Coronary artery (tissue), 2 donors: ENCODE measurements at regions not wholly inside any gene's neighbourhood (a gene's known extent, or its start where the extent isn't known, plus 50 kb on each side); places are given as distances from the start of the nearest gene placed in this dataset.
"Not testable (repeated sequence)": the region's sequence is repeated elsewhere in the genome, so short reads cannot be mapped to it uniquely, and the experiment has no call there.

Source experiments
- DNase-seq: peaks from one replicate; pipeline ENCODE4 v3.0.0-alpha.2; 2017; ENCODE audit warnings: low spot score
- H3K27ac ChIP-seq, 2 donors: fragments of 200-600 bp; sonication (generic); one replicate each; pipeline ENCODE4 v1.5.1; 2016 to 2019
- H3K4me3 ChIP-seq: fragments of 200-600 bp; sonication (generic); 2 replicates; pipeline ENCODE4 v1.5.1; 2016; ENCODE audit warnings: mild to moderate bottlenecking, moderate library complexity
- CTCF ChIP-seq: fragments of 200-600 bp; sonication (generic); IDR thresholded peaks from one replicate; pipeline ENCODE4 v1.5.1; 2019; ENCODE audit warnings: antibody characterized with exemption

DNA sequence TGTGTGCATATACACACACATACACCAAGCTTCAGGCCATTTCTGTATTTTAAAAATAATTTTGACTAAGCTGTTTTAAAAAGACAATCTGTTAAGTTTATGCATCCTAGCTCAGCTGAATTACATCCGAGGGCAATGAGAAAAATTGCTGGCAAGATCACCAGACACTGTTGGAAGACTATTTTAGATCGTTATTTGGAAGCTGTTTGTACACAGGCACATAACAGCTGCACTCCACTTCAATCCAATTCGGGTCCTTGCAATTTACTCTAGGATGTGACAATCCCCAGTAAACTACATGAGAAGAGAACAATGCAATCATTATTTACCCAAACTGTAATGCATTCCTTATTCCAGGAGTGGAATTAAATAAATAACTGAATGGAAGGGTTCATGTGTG lies 79.3 kb upstream of the RASA1 start:
- Histone ChIP-seq H3K27ac (no peak overlapping the region), H3K4me3 (no peak overlapping the region)
- DNase-seq, result no peak
- TF ChIP-seq CTCF, result no peak

DNA sequence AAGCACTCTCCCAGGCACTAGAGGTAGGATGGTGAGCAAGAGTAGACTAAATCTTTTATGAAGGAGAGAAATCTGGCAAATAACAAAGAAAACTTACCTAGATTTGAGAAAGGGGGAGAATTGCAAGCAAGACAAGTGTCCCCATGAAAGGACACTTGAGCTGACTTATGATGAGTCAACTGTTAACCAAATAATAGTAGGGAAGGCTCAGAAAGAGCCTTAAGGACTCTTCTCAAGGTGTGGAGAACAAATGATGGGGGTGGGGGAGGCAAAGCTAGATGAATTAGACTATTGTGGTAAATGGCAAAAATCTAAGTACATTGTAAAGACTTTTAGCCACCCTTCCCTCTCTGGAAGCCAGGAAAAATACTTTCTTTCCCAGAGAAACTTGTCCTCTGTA lies 77.6 kb upstream of the RASA1 start:
- H3K27ac ChIP-seq, result no peak overlapping the region
- no peak for TF ChIP-seq CTCF
- no peak for DNase-seq
- H3K4me3 ChIP-seq, result no peak overlapping the region

DNA sequence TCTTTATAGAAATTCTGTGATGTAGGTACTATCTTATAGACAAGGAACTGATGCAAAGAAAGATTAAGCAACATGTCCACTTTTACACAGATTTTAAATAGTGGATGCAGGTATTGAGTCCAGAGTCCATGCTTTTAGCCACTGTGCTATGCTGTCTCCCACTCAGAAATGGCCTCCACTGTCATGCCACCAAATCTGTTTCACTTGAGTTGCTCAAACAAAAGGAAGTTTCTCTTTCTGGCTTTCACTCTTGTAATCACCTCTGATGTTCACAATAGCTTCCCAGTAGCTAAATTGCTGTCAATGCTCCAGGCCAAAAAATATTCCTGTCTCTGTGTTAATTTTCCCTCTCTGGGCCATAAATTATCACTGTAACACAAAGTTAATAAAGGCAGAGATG lies 77.0 kb upstream of the RASA1 start:
- no peak for TF ChIP-seq CTCF
- H3K4me3 ChIP-seq, result no peak overlapping the region
- H3K27ac ChIP-seq, result no peak overlapping the region
- DNase-seq, result no peak

DNA sequence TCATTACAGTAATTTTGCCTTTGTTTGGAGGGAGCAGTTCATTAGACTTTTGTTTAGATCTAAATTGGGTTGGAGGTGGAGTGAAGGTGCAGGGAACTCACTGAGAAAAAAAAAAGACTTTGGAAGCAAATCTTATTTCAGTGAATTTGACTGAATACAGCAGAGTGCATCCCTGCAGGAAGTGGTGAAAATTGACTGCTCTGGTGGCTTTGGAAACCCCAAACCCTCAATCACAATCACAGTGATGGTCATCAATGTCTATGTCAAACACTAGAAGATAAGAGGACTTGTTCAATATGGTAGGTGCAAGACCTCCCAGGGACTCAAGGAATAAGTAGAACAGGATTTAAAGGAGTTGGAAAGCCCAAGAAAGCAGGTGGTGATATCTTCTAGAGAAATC lies 76.0 kb upstream of the RASA1 start:
- Histone ChIP-seq H3K27ac (no peak overlapping the region), H3K4me3 (no peak overlapping the region)
- TF ChIP-seq CTCF, result no peak
- DNase-seq, result no peak

GRCh38 chr5:87195104-87195591 lies 72.5 kb upstream of the RASA1 start:
- Histone ChIP-seq H3K27ac (peak overlapping the region in 1 of 2 donors; percentile 45), H3K4me3 (no peak overlapping the region)
- TF ChIP-seq CTCF, result no peak
- DNase-seq, result no peak

DNA sequence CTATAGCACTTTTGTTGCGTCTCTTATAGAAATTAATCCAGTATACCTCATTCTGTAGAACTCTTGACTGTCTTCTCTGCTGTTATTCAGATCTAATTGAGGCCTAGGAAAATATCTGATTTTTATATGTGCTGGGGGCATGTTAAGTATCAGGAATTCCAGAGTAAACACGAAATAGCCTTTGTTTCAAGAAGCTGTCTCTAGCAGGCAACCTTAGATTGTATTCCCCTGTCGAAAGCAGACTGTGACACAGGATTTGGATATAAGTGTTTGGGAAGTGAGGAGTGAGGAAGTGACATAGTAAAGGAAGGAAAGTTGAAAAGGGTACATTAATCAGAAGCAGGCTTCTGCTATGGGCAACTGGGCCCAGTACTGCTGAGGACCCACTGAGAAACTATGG lies 72.1 kb upstream of the RASA1 start:
- TF ChIP-seq CTCF, result no peak
- Histone ChIP-seq H3K4me3 (no peak overlapping the region), H3K27ac (peak overlapping the region in 1 of 2 donors; percentile 45)
- DNase-seq, result no peak

DNA sequence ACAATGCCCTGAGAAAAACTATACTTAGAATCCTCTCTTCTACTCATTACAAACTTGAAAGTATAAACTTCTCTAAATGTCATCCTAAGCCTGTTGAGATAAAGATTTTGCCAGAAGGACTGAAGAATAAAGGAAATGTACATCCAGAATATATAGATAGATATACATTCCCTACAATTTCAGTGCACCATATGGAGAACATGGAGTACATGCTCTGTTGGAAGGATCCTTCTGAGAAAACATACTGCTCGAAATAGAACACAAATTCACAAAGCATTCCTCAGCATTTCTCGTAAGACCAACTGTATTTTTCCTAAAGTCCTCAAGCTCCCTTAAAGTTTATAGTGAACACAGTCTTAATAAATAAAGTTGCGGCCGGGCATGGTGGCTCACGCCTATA lies 69.7 kb upstream of the RASA1 start:
- Histone ChIP-seq H3K27ac (no peak overlapping the region), H3K4me3 (no peak overlapping the region)
- TF ChIP-seq CTCF, result no peak
- no peak for DNase-seq

- not testable (repeated sequence) for H3K4me3 ChIP-seq, DNase-seq, H3K27ac ChIP-seq
These were observed 68.4 kb upstream of the RASA1 start for GRCh38 chr5:87199246-87199645.

DNA sequence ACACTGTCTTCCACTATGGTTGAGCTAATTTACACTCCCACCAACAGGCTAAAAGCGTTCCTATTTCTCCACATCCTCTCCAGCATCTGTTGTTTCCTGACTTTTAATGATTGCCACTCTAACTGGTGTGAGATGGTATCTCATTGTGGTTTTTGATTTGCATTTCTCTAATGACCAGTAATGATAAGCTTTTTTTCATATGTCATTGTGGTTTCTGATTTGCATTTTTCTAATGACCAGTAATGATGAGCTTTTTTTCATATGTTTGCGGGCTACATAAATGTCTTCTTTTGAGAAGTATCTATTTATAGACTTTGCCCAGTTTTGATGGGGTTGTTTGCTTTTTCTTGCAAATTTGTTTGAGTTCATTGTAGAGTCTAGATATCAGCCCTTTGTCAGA lies 68.0 kb upstream of the RASA1 start:
- H3K27ac ChIP-seq, DNase-seq, H3K4me3 ChIP-seq: not testable (repeated sequence)
